IPS-NIHi7 (cell line): ENCODE measurements at regions not wholly inside any gene's neighbourhood (a gene's known extent, or its start where the extent isn't known, plus 50 kb on each side); places are given as distances from the start of the nearest gene placed in this dataset.
"Not testable (repeated sequence)": the region's sequence is repeated elsewhere in the genome, so short reads cannot be mapped to it uniquely, and the experiment has no call there.

Experiments used
- DNase-seq: peaks from one replicate; pipeline ENCODE4 v3.0.0; 2012; ENCODE audit warnings: mixed read lengths; ENCODE audit errors: extremely low spot score

GRCh38 chr3:177394231-177395024 is 197.1 kb upstream of the TBL1XR1 start:
- DNase-seq, result not testable (repeated sequence)

DNA sequence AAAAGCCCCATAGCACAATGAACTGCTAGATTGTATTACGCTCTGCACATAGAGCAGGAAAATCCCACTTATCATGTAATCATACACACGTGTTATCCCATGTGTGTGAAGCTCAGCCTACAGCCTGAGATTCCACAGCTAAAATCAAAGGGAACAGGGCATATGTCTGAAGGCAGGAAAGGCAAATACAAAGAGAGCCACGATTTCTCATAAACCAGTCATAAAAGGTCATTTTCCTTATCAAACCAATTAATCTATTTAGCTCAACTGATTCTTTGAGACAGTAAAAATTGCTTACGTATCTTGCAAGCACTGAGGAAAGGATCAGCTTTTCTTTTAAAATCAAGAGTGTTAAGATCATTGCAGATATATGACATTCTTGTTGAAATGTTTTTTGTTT is 199.5 kb upstream of the TBL1XR1 start:
- no peak for DNase-seq

- DNase-seq, result no peak
These were observed 204.1 kb upstream of the TBL1XR1 start for GRCh38 chr3:177401375-177401774.

DNA sequence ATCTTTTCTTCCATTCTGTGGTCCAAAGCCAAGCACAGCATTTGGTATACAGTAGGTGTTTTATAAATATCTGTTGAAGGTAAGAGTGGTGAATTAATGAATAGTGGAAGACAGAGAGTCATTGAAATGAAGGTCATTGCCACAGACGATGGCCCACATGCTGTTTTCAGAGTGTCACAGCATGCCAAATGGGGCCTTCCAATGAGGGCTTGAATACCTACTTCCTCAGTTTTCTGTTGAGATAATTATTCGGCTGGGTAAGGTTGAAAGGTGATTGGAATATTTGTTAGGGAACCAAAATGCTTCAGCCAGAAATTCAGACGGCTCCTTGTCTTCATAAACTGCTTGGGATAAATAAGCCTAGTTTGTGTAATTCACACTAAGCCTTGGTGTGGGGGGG is 205.3 kb upstream of the TBL1XR1 start:
- DNase-seq, result no peak

- no peak for DNase-seq
These were observed 207.9 kb upstream of the TBL1XR1 start for GRCh38 chr3:177405191-177405672.

DNA sequence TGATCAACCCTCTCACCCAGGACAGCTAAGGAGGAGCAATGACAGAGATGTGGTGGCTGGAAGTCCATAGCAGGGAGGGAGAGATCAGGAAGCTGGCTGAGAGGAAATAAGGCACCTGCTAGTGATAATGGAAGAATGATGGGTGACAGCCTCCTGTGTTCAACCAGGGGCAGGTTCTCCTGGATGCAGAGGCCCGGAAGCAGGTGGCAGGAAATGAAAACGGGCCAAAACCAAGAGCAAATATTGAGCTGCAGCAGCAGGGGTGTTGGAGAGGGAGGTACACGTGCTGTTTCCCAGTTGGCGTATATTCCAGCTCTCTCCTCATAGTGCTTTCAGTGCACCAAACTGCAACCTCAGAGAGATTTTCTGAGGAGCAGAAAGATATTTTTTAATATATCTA is 213.4 kb upstream of the TBL1XR1 start:
- no peak for DNase-seq

- DNase-seq, result no peak
These were observed 213.9 kb upstream of the TBL1XR1 start for GRCh38 chr3:177411201-177411600.

DNA sequence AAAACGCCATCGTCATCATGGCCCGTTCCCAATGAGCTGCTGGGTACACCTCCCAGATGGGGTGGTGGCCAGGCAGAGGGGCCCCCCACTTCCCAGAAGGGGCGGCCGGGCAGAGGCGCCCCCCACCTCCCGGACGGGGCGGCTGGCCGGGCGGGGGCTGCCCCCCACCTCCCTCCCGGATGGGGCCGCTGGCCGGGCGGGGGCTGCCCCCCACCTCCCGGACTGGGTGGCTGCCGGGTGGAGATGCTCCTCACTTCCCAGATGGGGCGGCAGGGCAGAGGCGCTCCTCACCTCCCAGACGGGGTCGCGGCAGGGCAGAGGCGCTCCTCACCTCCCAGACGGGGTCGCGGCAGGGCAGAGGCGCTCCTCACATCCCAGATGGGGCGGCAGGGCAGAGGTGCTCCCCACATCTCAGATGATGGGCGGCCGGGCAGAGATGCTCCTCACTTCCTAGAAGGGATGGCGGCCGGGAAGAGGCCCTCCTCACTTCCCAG is 215.4 kb upstream of the TBL1XR1 start:
- not testable (repeated sequence) for DNase-seq

DNA sequence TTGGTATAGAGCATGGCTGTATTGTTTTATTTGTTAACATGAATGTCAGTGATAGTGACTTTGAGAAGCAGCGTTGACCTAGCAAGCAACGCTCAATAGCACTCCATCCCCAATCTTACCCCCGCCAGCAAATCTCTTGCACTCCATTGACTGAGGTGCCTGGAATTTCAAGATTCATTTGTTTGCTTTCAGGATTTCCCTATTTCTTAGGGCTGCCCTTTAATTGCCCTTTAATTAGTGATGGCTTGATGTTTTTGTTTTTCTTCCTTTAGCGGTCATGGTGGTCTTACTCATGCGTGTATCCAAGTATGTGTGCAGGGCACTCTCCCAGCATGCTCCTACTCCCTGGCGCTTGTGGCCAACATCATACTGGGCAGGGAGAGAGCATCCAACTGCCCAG is 216.8 kb upstream of the TBL1XR1 start:
- DNase-seq, result no peak

GRCh38 chr3:177418787-177419186 is 221.5 kb upstream of the TBL1XR1 start:
- no peak for DNase-seq

- DNase-seq, result no peak
These were observed 222.8 kb upstream of the TBL1XR1 start for GRCh38 chr3:177419904-177420601.

GRCh38 chr3:177420651-177421480 is 223.6 kb upstream of the TBL1XR1 start:
- no peak for DNase-seq

- DNase-seq, result no peak
These were observed 224.2 kb upstream of the TBL1XR1 start for GRCh38 chr3:177421481-177421785.

- no peak for DNase-seq
These were observed 227.2 kb upstream of the TBL1XR1 start for GRCh38 chr3:177424521-177424920.

GRCh38 chr3:177425042-177425441 is 227.8 kb upstream of the TBL1XR1 start:
- DNase-seq, result no peak

DNA sequence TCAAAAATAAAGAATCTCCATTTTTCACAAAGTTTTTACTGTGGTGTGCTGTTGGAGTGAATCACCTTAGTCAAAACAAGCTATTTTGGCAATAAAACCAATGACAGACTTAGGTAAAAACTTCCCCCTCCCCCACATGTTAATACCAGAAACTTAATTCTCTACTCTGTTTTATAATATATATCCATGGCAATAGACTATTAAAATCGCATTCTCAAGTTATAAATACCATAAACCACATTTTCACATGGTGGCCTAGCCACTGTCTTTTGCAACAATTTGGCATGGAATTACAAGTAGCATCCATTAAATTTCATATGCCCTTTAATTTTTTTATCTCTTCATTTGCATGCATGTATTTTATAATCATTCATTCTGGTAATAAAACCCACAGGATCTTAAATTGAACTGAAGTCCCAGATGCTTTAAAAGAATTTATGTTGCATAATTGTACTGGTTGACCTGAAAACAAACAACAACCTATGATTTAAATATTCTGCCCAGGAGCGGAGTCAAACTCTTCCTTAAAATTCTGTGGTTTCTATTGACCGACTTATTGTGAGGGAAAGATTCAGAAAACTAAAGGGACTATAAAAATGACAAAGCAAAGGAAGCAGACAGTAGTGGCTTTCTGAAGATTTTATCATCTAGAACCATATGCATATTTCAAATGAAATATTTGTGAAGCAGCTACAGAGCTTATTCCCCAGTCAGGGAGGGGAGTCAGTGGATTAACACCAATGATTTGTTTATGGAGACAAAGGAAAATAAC is 229.0 kb upstream of the TBL1XR1 start:
- DNase-seq, result no peak

DNA sequence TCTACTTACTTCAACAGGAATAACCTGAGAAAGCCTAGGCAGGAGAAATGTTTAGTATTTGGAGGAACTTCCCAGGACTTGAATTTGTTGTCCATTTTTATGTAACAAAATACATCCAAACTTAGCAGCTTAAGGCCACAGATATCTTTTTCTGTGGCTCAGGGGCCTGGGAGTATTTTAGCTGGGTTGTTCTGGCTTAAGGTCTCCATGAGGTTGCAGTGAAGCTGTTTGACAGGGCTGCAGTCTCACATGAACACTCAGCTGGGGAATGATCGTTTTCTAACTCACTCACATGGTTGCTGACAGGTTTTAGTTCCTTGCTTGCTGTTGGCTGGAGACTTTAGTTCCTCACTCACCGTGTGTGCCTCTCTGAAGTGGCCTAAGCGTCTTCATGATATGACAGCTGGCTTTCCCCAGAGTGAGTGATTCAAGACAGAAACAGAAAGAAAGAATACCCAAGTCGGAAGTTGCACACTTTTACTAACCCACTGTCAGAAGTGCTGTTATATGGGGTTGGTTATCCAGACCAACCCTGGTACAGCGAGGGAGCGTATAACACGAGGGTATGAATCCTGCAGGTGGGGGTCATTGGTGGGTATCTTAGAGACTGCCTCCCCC is 229.7 kb upstream of the TBL1XR1 start:
- no peak for DNase-seq

GRCh38 chr3:177427540-177427939 is 230.3 kb upstream of the TBL1XR1 start:
- no peak for DNase-seq

GRCh38 chr3:177429079-177429478 is 231.8 kb upstream of the TBL1XR1 start:
- no peak for DNase-seq

DNA sequence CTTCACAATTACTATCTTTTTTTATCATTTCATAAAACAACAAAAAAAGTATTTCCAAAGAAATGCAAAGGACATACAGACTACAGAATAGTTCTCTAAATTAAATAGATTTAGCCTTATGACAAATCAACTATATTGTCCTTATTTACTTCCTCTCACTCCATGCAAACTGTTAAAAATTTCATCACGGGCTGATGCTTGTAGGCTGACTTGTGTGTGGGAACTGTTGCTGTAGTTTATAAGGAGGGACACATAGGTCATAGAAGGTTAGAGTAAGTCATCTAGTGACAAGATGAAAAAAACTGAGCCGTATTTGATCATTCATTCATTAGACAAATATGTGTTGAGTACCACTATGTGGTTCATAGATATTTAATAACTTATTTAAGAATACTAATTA is 232.5 kb upstream of the TBL1XR1 start:
- DNase-seq, result no peak

DNA sequence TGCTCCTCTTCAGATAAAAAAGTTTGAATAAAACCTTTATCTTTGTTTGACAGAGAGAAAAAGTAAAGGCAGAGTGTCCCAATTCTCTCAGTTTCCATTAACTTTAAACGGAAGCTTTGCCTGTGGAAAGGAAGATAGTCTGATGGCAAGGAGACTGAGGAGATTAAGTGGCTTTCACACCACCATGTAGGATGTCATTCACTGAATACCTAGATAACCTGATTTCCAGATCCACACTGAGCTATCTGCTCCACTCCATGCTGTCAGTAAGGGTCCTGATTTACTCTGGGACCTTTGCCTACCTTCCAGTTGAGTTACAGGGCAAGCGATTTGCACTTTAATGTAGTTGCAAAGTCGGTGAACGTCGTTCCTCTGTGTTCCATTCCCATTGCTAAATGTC is 233.4 kb upstream of the TBL1XR1 start:
- DNase-seq, result peak; percentile 37
